ENCODE measurements at regions not wholly inside any gene's neighbourhood (a gene's known extent, or its start where the extent isn't known, plus 50 kb on each side); places are given as distances from the start of the nearest gene placed in this dataset.

DNA sequence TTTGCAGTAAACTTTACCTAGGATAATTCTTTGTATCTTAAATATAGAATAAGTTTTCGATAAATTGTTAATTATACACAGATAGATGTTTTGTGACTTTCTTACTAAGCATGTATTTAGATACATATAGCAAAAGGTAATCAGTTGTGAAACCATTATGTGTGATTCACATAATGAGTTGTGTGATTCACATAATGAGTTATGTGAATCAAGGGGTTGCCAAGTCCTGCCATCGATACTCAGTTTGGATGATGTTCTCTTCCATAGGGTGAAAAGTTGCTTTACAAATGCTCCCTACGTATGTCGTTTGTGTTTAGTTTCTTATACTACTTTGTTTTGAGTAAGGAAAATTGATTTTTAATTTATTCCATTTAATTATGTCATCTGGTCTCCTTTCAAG is 682.1 kb downstream of the MECOM start:
- no peak overlapping the region for H3K4me3 ChIP-seq (ENCODE audit: low read length)
- H3F3A ChIP-seq (ENCODE audit: insufficient read depth, low read length): no peaks in the 10 kb centered on the region
- H4K20me1 ChIP-seq (ENCODE audit: insufficient read depth, low read length): no peaks in the 10 kb centered on the region
- DNase-seq: no peak
- no peak overlapping the region for H3K9ac ChIP-seq (ENCODE audit: low read length)
- no peak overlapping the region for H2AFZ ChIP-seq (ENCODE audit: low read length)
- TF ChIP-seq, protein P1, sequence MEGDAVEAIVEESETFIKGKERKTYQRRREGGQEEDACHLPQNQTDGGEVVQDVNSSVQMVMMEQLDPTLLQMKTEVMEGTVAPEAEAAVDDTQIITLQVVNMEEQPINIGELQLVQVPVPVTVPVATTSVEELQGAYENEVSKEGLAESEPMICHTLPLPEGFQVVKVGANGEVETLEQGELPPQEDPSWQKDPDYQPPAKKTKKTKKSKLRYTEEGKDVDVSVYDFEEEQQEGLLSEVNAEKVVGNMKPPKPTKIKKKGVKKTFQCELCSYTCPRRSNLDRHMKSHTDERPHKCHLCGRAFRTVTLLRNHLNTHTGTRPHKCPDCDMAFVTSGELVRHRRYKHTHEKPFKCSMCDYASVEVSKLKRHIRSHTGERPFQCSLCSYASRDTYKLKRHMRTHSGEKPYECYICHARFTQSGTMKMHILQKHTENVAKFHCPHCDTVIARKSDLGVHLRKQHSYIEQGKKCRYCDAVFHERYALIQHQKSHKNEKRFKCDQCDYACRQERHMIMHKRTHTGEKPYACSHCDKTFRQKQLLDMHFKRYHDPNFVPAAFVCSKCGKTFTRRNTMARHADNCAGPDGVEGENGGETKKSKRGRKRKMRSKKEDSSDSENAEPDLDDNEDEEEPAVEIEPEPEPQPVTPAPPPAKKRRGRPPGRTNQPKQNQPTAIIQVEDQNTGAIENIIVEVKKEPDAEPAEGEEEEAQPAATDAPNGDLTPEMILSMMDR (IDR thresholded peaks at IDR 0.05; ENCODE audit: low read length): no peak
- TF ChIP-seq EZH2 (optimal IDR thresholded peaks at IDR 0.05; ENCODE audit: low read depth, low read length) (no peak), EZH2phosphoT487 (IDR thresholded peaks at IDR 0.05; ENCODE audit: low read length) (no peak)
- H3K4me2 ChIP-seq (ENCODE audit: low read depth, low read length): no peak overlapping the region
- H3K9me2 ChIP-seq (replicated peaks; ENCODE audit: insufficient read depth, low read length): 0 out of 2 replicates have a peak, but pooled peaks cover 4% of the 10 kb centered on the region
- no peaks in the 10 kb centered on the region for H3K36me3 ChIP-seq (replicated peaks; ENCODE audit: insufficient read depth, low read length)
- H3K4me1 ChIP-seq (ENCODE audit: low read length): peaks cover 11% of the 10 kb centered on the region; the same call in 1 of the 2 replicates
- H3K9me3 ChIP-seq (replicated peaks; ENCODE audit: insufficient read depth, low read length): no peaks in the 10 kb centered on the region
- H3K27ac ChIP-seq (ENCODE audit: low read length): no peak overlapping the region
- H3K79me2 ChIP-seq (ENCODE audit: low read length): no peaks in the 10 kb centered on the region
- H3K27me3 ChIP-seq (replicated peaks; ENCODE audit: insufficient read depth, low read length): no peaks in the 10 kb centered on the region

DNA sequence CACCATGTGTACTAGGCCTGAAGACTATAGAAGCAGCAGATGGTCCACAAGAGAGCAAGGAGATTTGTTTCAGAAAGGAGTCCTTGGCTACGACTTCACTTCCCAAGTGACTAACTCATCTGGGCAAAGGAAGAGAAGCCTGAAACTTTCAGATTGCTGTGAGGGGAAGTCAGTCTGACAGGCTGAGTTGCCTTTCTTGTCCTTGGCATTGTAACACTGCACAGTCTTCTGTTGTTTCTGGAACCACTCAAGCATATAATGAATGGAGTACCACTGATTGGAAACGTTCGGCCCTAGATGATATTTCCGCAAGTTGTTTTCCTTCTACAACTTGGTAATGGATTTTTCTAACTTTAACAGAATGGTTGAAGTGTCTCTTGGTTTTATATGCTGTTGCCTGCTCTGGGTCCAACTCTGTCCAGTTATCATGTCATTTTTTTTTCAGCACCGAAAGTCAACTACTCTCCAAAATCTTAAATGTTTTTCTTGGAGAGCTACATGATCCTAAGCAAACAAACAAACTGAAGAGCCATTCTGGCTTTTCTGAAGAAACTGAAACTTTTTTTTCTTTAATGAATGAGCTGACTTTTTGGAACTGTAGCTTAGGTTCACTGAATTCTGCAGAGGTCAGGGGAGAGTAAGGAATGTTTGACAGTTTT is 685.7 kb downstream of the MECOM start:
- Histone ChIP-seq H3K36me3 (replicated peaks; ENCODE audit: insufficient read depth, low read length) (no peaks in the 10 kb centered on the region), H3K27me3 (replicated peaks; ENCODE audit: insufficient read depth, low read length) (no peaks in the 10 kb centered on the region), H4K20me1 (ENCODE audit: insufficient read depth, low read length) (no peaks in the 10 kb centered on the region), H2AFZ (ENCODE audit: low read length) (no peak overlapping the region), H3K9me3 (replicated peaks; ENCODE audit: insufficient read depth, low read length) (no peaks in the 10 kb centered on the region), H3K4me2 (ENCODE audit: low read depth, low read length) (no peak overlapping the region), H3K79me2 (ENCODE audit: low read length) (no peaks in the 10 kb centered on the region), H3K9me2 (replicated peaks; ENCODE audit: insufficient read depth, low read length) (no peaks in the 10 kb centered on the region), H3K4me3 (ENCODE audit: low read length) (no peak overlapping the region), H3F3A (ENCODE audit: insufficient read depth, low read length) (no peaks in the 10 kb centered on the region), H3K27ac (ENCODE audit: low read length) (no peak overlapping the region), H3K4me1 (ENCODE audit: low read length) (peaks cover 11% of the 10 kb centered on the region; the same call in 1 of the 2 replicates), H3K9ac (ENCODE audit: low read length) (no peak overlapping the region)
- TF ChIP-seq EZH2 (optimal IDR thresholded peaks at IDR 0.05; ENCODE audit: low read depth, low read length): no peak
- TF ChIP-seq, protein P1 (IDR thresholded peaks at IDR 0.05; ENCODE audit: low read length): no peak
- no peak for TF ChIP-seq EZH2phosphoT487 (IDR thresholded peaks at IDR 0.05; ENCODE audit: low read length)
- no peak for DNase-seq

DNA sequence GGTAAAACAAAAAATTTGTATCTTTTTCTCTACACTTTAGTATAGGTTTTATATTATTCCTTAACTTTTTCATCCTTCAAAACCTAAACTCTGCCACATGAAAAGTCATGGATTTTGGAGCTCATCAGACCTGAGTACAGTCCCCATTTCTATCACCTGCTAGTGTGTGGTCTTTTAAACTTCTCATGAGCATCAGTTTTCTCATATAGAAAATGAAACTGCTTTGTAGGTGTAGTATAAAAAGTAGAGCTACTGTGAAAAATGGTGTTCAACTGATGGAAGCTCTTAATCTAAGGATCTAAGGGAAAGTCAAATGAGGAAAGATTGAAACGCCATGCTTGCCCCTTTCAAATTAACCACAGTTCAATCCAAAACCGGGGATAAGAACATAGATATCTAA is 686.5 kb downstream of the MECOM start:
- Histone ChIP-seq H3K4me2 (ENCODE audit: low read depth, low read length) (peak overlapping the region; percentile 3; the same call in 1 of the 2 replicates), H2AFZ (ENCODE audit: low read length) (no peak overlapping the region), H3K4me1 (ENCODE audit: low read length) (peaks cover 11% of the 10 kb centered on the region; the same call in 1 of the 2 replicates), H3K9me3 (replicated peaks; ENCODE audit: insufficient read depth, low read length) (no peaks in the 10 kb centered on the region), H3K4me3 (ENCODE audit: low read length) (no peak overlapping the region), H3F3A (ENCODE audit: insufficient read depth, low read length) (no peaks in the 10 kb centered on the region), H3K36me3 (replicated peaks; ENCODE audit: insufficient read depth, low read length) (no peaks in the 10 kb centered on the region), H3K27ac (ENCODE audit: low read length) (no peak overlapping the region), H3K9ac (ENCODE audit: low read length) (no peak overlapping the region), H3K27me3 (replicated peaks; ENCODE audit: insufficient read depth, low read length) (no peaks in the 10 kb centered on the region), H3K9me2 (replicated peaks; ENCODE audit: insufficient read depth, low read length) (no peaks in the 10 kb centered on the region), H3K79me2 (ENCODE audit: low read length) (no peaks in the 10 kb centered on the region), H4K20me1 (ENCODE audit: insufficient read depth, low read length) (no peaks in the 10 kb centered on the region)
- TF ChIP-seq, protein P1 (IDR thresholded peaks at IDR 0.05; ENCODE audit: low read length): no peak
- no peak for TF ChIP-seq EZH2 (optimal IDR thresholded peaks at IDR 0.05; ENCODE audit: low read depth, low read length)
- TF ChIP-seq EZH2phosphoT487 (IDR thresholded peaks at IDR 0.05; ENCODE audit: low read length): no peak
- DNase-seq: peak; percentile 33

All from MM.1S (cell line).